ENCODE measurements at regions not wholly inside any gene's neighbourhood (a gene's known extent, or its start where the extent isn't known, plus 50 kb on each side); places are given as distances from the start of the nearest gene placed in this dataset.

DNA sequence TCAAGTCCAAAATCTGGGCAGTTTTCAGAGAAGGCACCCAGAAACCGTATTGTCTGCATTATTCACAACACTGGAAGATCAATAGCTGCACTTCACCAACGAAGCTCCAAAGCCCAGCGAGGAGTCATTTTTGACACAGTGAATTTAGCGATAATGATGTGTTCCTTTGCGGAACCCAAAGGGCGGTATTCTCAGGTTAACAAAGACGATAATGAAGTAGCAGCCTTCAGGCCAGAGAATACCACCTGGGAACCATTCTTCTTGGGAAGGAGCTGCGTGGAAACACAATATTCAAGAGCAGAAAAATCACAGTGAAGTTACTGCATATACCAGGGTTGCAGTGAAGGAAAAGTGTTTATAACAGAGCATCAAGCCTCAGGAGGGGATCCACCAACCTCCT is 381.0 kb downstream of the TOX3 start:
- Histone ChIP-seq H3K27me3 (ENCODE audit: insufficient read depth, poor library complexity, severe bottlenecking) (no peaks in the 10 kb centered on the region), H3K4me3 (replicated peaks; ENCODE audit: insufficient read depth, low read length) (no peak overlapping the region), H3K27ac (replicated peaks) (no peak overlapping the region)
- DNase-seq (ENCODE audit: low read depth in 1 of 2, low spot score in 1 of 2): no peak
- no peak for TF ChIP-seq POLR2AphosphoS5 (IDR thresholded peaks at IDR 0.05; ENCODE audit: low read depth)
- no peak for TF ChIP-seq GABPA (IDR thresholded peaks at IDR 0.05; ENCODE audit: low read depth)
- TF ChIP-seq SPI1 (IDR thresholded peaks at IDR 0.05; ENCODE audit: borderline replicate concordance, low read depth): no peak
- TF ChIP-seq, protein P1, sequence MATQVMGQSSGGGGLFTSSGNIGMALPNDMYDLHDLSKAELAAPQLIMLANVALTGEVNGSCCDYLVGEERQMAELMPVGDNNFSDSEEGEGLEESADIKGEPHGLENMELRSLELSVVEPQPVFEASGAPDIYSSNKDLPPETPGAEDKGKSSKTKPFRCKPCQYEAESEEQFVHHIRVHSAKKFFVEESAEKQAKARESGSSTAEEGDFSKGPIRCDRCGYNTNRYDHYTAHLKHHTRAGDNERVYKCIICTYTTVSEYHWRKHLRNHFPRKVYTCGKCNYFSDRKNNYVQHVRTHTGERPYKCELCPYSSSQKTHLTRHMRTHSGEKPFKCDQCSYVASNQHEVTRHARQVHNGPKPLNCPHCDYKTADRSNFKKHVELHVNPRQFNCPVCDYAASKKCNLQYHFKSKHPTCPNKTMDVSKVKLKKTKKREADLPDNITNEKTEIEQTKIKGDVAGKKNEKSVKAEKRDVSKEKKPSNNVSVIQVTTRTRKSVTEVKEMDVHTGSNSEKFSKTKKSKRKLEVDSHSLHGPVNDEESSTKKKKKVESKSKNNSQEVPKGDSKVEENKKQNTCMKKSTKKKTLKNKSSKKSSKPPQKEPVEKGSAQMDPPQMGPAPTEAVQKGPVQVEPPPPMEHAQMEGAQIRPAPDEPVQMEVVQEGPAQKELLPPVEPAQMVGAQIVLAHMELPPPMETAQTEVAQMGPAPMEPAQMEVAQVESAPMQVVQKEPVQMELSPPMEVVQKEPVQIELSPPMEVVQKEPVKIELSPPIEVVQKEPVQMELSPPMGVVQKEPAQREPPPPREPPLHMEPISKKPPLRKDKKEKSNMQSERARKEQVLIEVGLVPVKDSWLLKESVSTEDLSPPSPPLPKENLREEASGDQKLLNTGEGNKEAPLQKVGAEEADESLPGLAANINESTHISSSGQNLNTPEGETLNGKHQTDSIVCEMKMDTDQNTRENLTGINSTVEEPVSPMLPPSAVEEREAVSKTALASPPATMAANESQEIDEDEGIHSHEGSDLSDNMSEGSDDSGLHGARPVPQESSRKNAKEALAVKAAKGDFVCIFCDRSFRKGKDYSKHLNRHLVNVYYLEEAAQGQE (IDR thresholded peaks at IDR 0.05; ENCODE audit: insufficient replicate concordance, low read depth): no peak
- TF ChIP-seq, protein P2, sequence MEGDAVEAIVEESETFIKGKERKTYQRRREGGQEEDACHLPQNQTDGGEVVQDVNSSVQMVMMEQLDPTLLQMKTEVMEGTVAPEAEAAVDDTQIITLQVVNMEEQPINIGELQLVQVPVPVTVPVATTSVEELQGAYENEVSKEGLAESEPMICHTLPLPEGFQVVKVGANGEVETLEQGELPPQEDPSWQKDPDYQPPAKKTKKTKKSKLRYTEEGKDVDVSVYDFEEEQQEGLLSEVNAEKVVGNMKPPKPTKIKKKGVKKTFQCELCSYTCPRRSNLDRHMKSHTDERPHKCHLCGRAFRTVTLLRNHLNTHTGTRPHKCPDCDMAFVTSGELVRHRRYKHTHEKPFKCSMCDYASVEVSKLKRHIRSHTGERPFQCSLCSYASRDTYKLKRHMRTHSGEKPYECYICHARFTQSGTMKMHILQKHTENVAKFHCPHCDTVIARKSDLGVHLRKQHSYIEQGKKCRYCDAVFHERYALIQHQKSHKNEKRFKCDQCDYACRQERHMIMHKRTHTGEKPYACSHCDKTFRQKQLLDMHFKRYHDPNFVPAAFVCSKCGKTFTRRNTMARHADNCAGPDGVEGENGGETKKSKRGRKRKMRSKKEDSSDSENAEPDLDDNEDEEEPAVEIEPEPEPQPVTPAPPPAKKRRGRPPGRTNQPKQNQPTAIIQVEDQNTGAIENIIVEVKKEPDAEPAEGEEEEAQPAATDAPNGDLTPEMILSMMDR (IDR thresholded peaks at IDR 0.05; ENCODE audit: insufficient read depth, low read length): no peak

GRCh38 chr16:52149003-52149402 is 397.9 kb downstream of the TOX3 start:
- H3K27ac ChIP-seq (replicated peaks): no peak overlapping the region
- no peaks in the 10 kb centered on the region for H3K27me3 ChIP-seq (ENCODE audit: insufficient read depth, poor library complexity, severe bottlenecking)
- TF ChIP-seq SPI1 (IDR thresholded peaks at IDR 0.05; ENCODE audit: borderline replicate concordance, low read depth) (no peak), POLR2AphosphoS5 (IDR thresholded peaks at IDR 0.05; ENCODE audit: low read depth) (no peak)
- TF ChIP-seq, protein P1 (IDR thresholded peaks at IDR 0.05; ENCODE audit: insufficient replicate concordance, low read depth): no peak
- TF ChIP-seq, protein P2 (IDR thresholded peaks at IDR 0.05; ENCODE audit: insufficient read depth, low read length): no peak
- no peak for DNase-seq (ENCODE audit: low read depth in 1 of 2, low spot score in 1 of 2)
- H3K4me3 ChIP-seq (replicated peaks; ENCODE audit: insufficient read depth, low read length): no peak overlapping the region

DNA sequence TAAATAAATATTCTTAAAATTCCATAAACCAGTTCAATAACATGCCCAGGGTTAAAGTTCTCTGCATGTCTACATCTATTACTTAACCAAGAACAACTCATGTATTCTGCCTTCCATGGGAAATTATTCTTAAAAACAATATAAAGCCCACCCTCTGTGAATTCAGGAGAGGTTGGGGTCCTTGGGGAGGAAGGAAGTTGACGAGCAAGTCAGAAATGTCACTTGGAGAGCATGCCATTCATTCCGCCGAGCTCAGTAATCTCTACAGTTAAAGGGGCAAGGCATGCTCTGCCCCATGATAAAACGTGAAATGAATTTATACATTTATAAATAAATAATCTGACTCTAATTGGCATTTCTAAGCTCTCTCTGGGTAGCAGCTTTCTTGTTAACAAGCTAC is 405.1 kb downstream of the TOX3 start:
- no peak overlapping the region for H3K27ac ChIP-seq (replicated peaks)
- TF ChIP-seq GABPA (IDR thresholded peaks at IDR 0.05; ENCODE audit: low read depth): no peak
- DNase-seq (ENCODE audit: low read depth in 1 of 2, low spot score in 1 of 2): no peak

GRCh38 chr16:52128361-52128760 is 418.6 kb downstream of the TOX3 start:
- Histone ChIP-seq H3K4me3 (replicated peaks; ENCODE audit: insufficient read depth, low read length) (no peak overlapping the region), H3K27me3 (ENCODE audit: insufficient read depth, poor library complexity, severe bottlenecking) (no peaks in the 10 kb centered on the region), H3K27ac (replicated peaks) (no peak overlapping the region)
- TF ChIP-seq, protein P2 (IDR thresholded peaks at IDR 0.05; ENCODE audit: insufficient read depth, low read length): no peak
- TF ChIP-seq, protein P1 (IDR thresholded peaks at IDR 0.05; ENCODE audit: insufficient replicate concordance, low read depth): no peak
- TF ChIP-seq POLR2AphosphoS5 (IDR thresholded peaks at IDR 0.05; ENCODE audit: low read depth) (no peak), SPI1 (IDR thresholded peaks at IDR 0.05; ENCODE audit: borderline replicate concordance, low read depth) (no peak), GABPA (IDR thresholded peaks at IDR 0.05; ENCODE audit: low read depth) (no peak)
- no peak for DNase-seq (ENCODE audit: low read depth in 1 of 2, low spot score in 1 of 2)

More for the DNA sequence above, 405.1 kb downstream of the TOX3 start:
- H3K4me3 ChIP-seq (replicated peaks; ENCODE audit: insufficient read depth, low read length): no peak overlapping the region
- H3K27me3 ChIP-seq (ENCODE audit: insufficient read depth, poor library complexity, severe bottlenecking): no peaks in the 10 kb centered on the region

Data from HL-60 (cell line).